ENCODE measurements at regions not wholly inside any gene's neighbourhood (a gene's known extent, or its start where the extent isn't known, plus 50 kb on each side); places are given as distances from the start of the nearest gene placed in this dataset.

- no peak for DNase-seq
- Histone ChIP-seq H3K4me1 (ENCODE audit: insufficient read depth, low read length) (no peaks in the 10 kb centered on the region), H3K79me1 (ENCODE audit: insufficient read depth, low read depth, low read length, poor library complexity, severe bottlenecking) (no peaks in the 10 kb centered on the region), H2BK15ac (ENCODE audit: low read depth, low read length) (no peak overlapping the region), H4K8ac (replicated peaks; ENCODE audit: insufficient read length, low read depth, low read length) (no peak overlapping the region), H3K23me2 (ENCODE audit: insufficient read length, low read depth, low read length, poor library complexity, severe bottlenecking) (no peaks in the 10 kb centered on the region), H2BK120ac (ENCODE audit: low read depth, low read length, poor library complexity, severe bottlenecking) (no peak overlapping the region), H2BK12ac (ENCODE audit: insufficient read length, low read depth, low read length) (no peak overlapping the region), H3K18ac (ENCODE audit: insufficient read length, low read depth, low read length) (no peak overlapping the region), H3K4me2 (ENCODE audit: insufficient read depth, insufficient read length, low read length) (no peak overlapping the region), H3K79me2 (ENCODE audit: insufficient read depth, low read length) (no peaks in the 10 kb centered on the region), H3K9ac (ENCODE audit: extremely low read depth, insufficient read length, low read length) (no peak overlapping the region), H3K4ac (ENCODE audit: low read depth, low read length) (no peak overlapping the region), H2AFZ (ENCODE audit: low read length) (no peak overlapping the region), H4K91ac (ENCODE audit: insufficient read length, low read depth, low read length) (no peak overlapping the region), H3K23ac (ENCODE audit: insufficient read length, low read depth, low read length) (no peak overlapping the region), H2BK5ac (ENCODE audit: insufficient read length, low read length) (no peak overlapping the region), H4K5ac (ENCODE audit: insufficient read length, low read depth, low read length) (no peak overlapping the region), H3K27ac (ENCODE audit: insufficient read length, low read depth, low read length) (no peak overlapping the region), H3K9me3 (ENCODE audit: control insufficient read depth, low read depth, low read length) (no peaks in the 10 kb centered on the region), H2BK20ac (ENCODE audit: low read depth, low read length, poor library complexity, severe bottlenecking) (no peak overlapping the region), H3K56ac (ENCODE audit: insufficient read length, low read depth, low read length) (no peak overlapping the region), H3K14ac (ENCODE audit: insufficient read depth, low read length) (no peak overlapping the region), H3K27me3 (ENCODE audit: insufficient read depth, low read length) (no peaks in the 10 kb centered on the region), H3T11ph (ENCODE audit: low read length) (no peak overlapping the region), H2AK5ac (ENCODE audit: insufficient read length, low read length) (no peak overlapping the region), H4K20me1 (ENCODE audit: control insufficient read depth, insufficient read depth, insufficient read length) (no peaks in the 10 kb centered on the region)
- H3K4me3 Mint-ChIP-seq = no peak overlapping the region
- no peaks in the 10 kb centered on the region for H3K36me3 Mint-ChIP-seq (ENCODE audit: insufficient read depth in 1 of 3, low read depth in 3 of 3)
- no peaks in the 10 kb centered on the region for H3K27me3 Mint-ChIP-seq (ENCODE audit: low read depth)
- TF ChIP-seq, protein P1, sequence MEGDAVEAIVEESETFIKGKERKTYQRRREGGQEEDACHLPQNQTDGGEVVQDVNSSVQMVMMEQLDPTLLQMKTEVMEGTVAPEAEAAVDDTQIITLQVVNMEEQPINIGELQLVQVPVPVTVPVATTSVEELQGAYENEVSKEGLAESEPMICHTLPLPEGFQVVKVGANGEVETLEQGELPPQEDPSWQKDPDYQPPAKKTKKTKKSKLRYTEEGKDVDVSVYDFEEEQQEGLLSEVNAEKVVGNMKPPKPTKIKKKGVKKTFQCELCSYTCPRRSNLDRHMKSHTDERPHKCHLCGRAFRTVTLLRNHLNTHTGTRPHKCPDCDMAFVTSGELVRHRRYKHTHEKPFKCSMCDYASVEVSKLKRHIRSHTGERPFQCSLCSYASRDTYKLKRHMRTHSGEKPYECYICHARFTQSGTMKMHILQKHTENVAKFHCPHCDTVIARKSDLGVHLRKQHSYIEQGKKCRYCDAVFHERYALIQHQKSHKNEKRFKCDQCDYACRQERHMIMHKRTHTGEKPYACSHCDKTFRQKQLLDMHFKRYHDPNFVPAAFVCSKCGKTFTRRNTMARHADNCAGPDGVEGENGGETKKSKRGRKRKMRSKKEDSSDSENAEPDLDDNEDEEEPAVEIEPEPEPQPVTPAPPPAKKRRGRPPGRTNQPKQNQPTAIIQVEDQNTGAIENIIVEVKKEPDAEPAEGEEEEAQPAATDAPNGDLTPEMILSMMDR (conservative IDR thresholded peaks at IDR 0.05) = no peak
- H3K27ac Mint-ChIP-seq = no peak overlapping the region
- no peaks in the 10 kb centered on the region for H3K4me1 Mint-ChIP-seq
- WGBS (ENCODE audit: extremely low coverage, insufficient read length, low lambda C conversion rate) = no CpG with 5 or more reads among the region's 3 CpGs
- H3K9me3 Mint-ChIP-seq = 0 out of 5 replicates have a peak, but pooled peaks cover 0 to 3% of the 10 kb centered on the region in 2 experiments
Measured at GRCh38 chr6:54998576-54998975, 152.0 kb downstream of the FAM83B start.
